ENCODE measurements at regions not wholly inside any gene's neighbourhood (a gene's known extent, or its start where the extent isn't known, plus 50 kb on each side); places are given as distances from the start of the nearest gene placed in this dataset.

DNA sequence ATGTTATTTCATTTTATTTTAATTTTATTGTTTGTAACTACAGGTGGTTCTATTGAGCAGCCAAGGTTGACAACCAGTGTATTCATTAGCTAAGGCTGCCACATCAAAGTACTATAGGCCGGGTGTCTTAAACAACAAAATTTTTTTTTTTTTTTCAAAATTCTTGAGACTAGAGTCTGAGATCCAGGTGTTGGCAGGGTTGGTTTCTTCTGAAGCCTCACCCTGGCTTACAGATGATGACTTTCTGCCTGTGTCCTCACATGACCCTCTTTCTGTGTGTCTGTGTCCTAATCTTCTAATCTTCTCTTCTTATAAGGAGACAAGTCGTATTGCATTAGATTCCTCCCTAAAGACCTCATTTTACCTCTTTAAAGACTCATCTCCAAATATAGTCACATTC is 208.4 kb downstream of the MANEA start:
- TF ChIP-seq, protein P1, sequence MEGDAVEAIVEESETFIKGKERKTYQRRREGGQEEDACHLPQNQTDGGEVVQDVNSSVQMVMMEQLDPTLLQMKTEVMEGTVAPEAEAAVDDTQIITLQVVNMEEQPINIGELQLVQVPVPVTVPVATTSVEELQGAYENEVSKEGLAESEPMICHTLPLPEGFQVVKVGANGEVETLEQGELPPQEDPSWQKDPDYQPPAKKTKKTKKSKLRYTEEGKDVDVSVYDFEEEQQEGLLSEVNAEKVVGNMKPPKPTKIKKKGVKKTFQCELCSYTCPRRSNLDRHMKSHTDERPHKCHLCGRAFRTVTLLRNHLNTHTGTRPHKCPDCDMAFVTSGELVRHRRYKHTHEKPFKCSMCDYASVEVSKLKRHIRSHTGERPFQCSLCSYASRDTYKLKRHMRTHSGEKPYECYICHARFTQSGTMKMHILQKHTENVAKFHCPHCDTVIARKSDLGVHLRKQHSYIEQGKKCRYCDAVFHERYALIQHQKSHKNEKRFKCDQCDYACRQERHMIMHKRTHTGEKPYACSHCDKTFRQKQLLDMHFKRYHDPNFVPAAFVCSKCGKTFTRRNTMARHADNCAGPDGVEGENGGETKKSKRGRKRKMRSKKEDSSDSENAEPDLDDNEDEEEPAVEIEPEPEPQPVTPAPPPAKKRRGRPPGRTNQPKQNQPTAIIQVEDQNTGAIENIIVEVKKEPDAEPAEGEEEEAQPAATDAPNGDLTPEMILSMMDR (IDR thresholded peaks at IDR 0.05; ENCODE audit: insufficient read depth, low read depth, low read length) = no peak
- no peak for TF ChIP-seq EZH2 (IDR thresholded peaks at IDR 0.05; ENCODE audit: insufficient read depth, low read length)

Data from astrocyte (in vitro differentiated cells and primary cell).